ENCODE measurements at regions not wholly inside any gene's neighbourhood (a gene's known extent, or its start where the extent isn't known, plus 50 kb on each side); places are given as distances from the start of the nearest gene placed in this dataset.

GRCh38 chr11:92767416-92767815, 202.0 kb upstream of the MTNR1B start:
- no peak for TF ChIP-seq CTCF (IDR thresholded peaks at IDR 0.05; ENCODE audit: low read depth, low read length)
- Histone ChIP-seq H3K27me3 (ENCODE audit: control insufficient read depth, insufficient read depth, low read length) (no peaks in the 10 kb centered on the region), H3K4me3 (ENCODE audit: low read depth, low read length) (no peak overlapping the region), H3K9me3 (ENCODE audit: control insufficient read depth, insufficient read depth, low read length) (no peaks in the 10 kb centered on the region), H3K27ac (ENCODE audit: low read depth, low read length) (no peak overlapping the region)
- POLR2A ChIA-PET, result no interaction called here
- no peak for DNase-seq (ENCODE audit: low read depth, low spot score)
- CTCF ChIA-PET, result no interaction called here

- Histone ChIP-seq H3K4me3 (ENCODE audit: low read depth, low read length) (no peak overlapping the region), H3K27ac (ENCODE audit: low read depth, low read length) (no peak overlapping the region), H3K9me3 (ENCODE audit: control insufficient read depth, insufficient read depth, low read length) (no peaks in the 10 kb centered on the region), H3K27me3 (ENCODE audit: control insufficient read depth, insufficient read depth, low read length) (no peaks in the 10 kb centered on the region)
- no peak for TF ChIP-seq CTCF (IDR thresholded peaks at IDR 0.05; ENCODE audit: low read depth, low read length)
- DNase-seq (ENCODE audit: low read depth, low spot score), result no peak
- ChIA-PET POLR2A (no interaction called here), CTCF (no interaction called here)
Measured at GRCh38 chr11:92768121-92768840, 201.2 kb upstream of the MTNR1B start.

- no peak for DNase-seq (ENCODE audit: low read depth, low spot score)
- Histone ChIP-seq H3K9me3 (ENCODE audit: control insufficient read depth, insufficient read depth, low read length) (no peaks in the 10 kb centered on the region), H3K27me3 (ENCODE audit: control insufficient read depth, insufficient read depth, low read length) (no peaks in the 10 kb centered on the region), H3K4me3 (ENCODE audit: low read depth, low read length) (no peak overlapping the region), H3K27ac (ENCODE audit: low read depth, low read length) (no peak overlapping the region)
- ChIA-PET POLR2A (no interaction called here), CTCF (interaction anchor here (0.6 kb wide), 1 partner anchor 456 kb away, joined by 3 read pairs; no protein-coding TSS in a partner anchor)
- no peak for TF ChIP-seq CTCF (IDR thresholded peaks at IDR 0.05; ENCODE audit: low read depth, low read length)
Measured at GRCh38 chr11:92769112-92769511, 200.3 kb upstream of the MTNR1B start.

GRCh38 chr11:92770419-92770818, 199.0 kb upstream of the MTNR1B start:
- Histone ChIP-seq H3K9me3 (ENCODE audit: control insufficient read depth, insufficient read depth, low read length) (no peaks in the 10 kb centered on the region), H3K27me3 (ENCODE audit: control insufficient read depth, insufficient read depth, low read length) (no peaks in the 10 kb centered on the region), H3K27ac (ENCODE audit: low read depth, low read length) (no peak overlapping the region), H3K4me3 (ENCODE audit: low read depth, low read length) (no peak overlapping the region)
- no peak for DNase-seq (ENCODE audit: low read depth, low spot score)
- ChIA-PET CTCF (no interaction called here), POLR2A (no interaction called here)
- TF ChIP-seq CTCF (IDR thresholded peaks at IDR 0.05; ENCODE audit: low read depth, low read length), result no peak

GRCh38 chr11:92770981-92771380, 198.5 kb upstream of the MTNR1B start:
- CTCF ChIA-PET, result no interaction called here
- no peak overlapping the region for H3K4me3 ChIP-seq (ENCODE audit: low read depth, low read length)
- no peak for DNase-seq (ENCODE audit: low read depth, low spot score)
- no peak for TF ChIP-seq CTCF (IDR thresholded peaks at IDR 0.05; ENCODE audit: low read depth, low read length)
- H3K9me3 ChIP-seq (ENCODE audit: control insufficient read depth, insufficient read depth, low read length), result no peaks in the 10 kb centered on the region
- H3K27me3 ChIP-seq (ENCODE audit: control insufficient read depth, insufficient read depth, low read length), result no peaks in the 10 kb centered on the region
- POLR2A ChIA-PET, result no interaction called here
- H3K27ac ChIP-seq (ENCODE audit: low read depth, low read length), result no peak overlapping the region

All from AG04450 (cell line).